ENCODE measurements at regions not wholly inside any gene's neighbourhood (a gene's known extent, or its start where the extent isn't known, plus 50 kb on each side); places are given as distances from the start of the nearest gene placed in this dataset.
"Not testable (repeated sequence)": the region's sequence is repeated elsewhere in the genome, so short reads cannot be mapped to it uniquely, and the experiment has no call there.

DNA sequence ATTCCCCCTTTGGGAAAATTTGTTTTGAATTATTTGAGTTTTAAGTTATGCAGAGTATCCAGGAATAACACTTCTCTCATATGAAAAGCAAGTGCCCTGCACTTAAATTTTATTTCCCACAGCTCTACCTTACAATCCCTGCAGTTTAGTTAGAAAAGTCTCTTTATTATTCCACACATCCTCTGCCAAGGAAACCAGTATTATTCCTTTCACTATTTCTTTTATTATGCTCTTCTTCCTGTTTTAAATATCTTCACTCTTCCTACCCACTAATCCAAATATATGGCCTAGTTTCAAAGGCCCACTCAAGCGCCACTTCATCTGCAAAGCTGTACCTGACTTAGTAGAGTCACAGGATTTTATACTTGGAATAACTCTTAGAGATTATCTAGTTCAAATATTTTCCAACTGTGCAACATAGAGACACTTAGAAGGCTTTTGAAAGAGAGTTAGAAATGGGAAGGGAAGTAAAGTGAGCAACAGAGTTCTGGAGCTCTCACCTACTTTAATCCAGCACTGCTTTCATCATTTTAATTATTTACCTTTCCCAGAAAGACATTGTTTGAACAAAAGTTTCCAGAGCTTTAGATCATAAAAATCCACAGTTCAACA is 97.2 kb upstream of the LYPLAL1 start:
- no peak for DNase-seq (ENCODE audit: extremely low spot score, unreplicated experiment)
- Mint-ChIP-seq H3K27ac (no peak overlapping the region), H3K4me3 (no peak overlapping the region)

DNA sequence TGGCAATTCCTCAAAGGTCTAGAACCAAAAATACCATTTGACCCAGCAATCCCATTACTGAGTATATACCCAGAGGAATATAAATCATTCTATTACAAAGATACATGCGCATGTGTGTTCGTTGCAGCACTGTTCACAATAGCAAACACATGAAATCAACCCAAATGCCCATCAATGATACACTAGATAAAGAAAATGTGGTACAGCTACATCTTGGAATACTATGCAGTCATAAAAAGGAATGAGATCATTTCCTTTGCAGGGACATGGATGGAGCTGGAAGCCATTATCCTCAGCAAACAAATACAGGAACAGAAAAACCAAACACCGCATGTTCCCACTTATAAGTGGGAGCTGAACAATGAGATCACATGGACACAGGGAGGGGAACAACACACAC is 95.9 kb upstream of the LYPLAL1 start:
- not testable (repeated sequence) for H3K27ac Mint-ChIP-seq; H3K27me3 Mint-ChIP-seq; H3K9me3 Mint-ChIP-seq; DNase-seq (ENCODE audit: extremely low spot score, unreplicated experiment); H3K36me3 Mint-ChIP-seq; H3K4me1 Mint-ChIP-seq (ENCODE audit: unreplicated experiment); H3K4me3 Mint-ChIP-seq

More for the DNA sequence above, 97.2 kb upstream of the LYPLAL1 start:
- Mint-ChIP-seq H3K36me3 (no peaks in the 10 kb centered on the region), H3K9me3 (no peaks in the 10 kb centered on the region), H3K4me1 (ENCODE audit: unreplicated experiment) (peaks cover 9% of the 10 kb centered on the region), H3K27me3 (no peaks in the 10 kb centered on the region)
- TF ChIP-seq CTCF (conservative IDR thresholded peaks at IDR 0.05) = no peak

GRCh38 chr1:219081943-219082925 is 91.4 kb upstream of the LYPLAL1 start:
- Mint-ChIP-seq H3K27me3 (no peaks in the 10 kb centered on the region), H3K4me3 (no peak overlapping the region), H3K4me1 (ENCODE audit: unreplicated experiment) (peaks cover 13% of the 10 kb centered on the region), H3K27ac (no peak overlapping the region), H3K9me3 (no peaks in the 10 kb centered on the region), H3K36me3 (no peaks in the 10 kb centered on the region)
- TF ChIP-seq CTCF (conservative IDR thresholded peaks at IDR 0.05) = no peak
- no peak for DNase-seq (ENCODE audit: extremely low spot score, unreplicated experiment)

- H3K27ac Mint-ChIP-seq = no peak overlapping the region
- H3K36me3 Mint-ChIP-seq = no peaks in the 10 kb centered on the region
- no peak overlapping the region for H3K4me3 Mint-ChIP-seq
- peaks cover 13% of the 10 kb centered on the region for H3K4me1 Mint-ChIP-seq (ENCODE audit: unreplicated experiment)
- H3K27me3 Mint-ChIP-seq = no peaks in the 10 kb centered on the region
- TF ChIP-seq CTCF (conservative IDR thresholded peaks at IDR 0.05) = no peak
- no peak for DNase-seq (ENCODE audit: extremely low spot score, unreplicated experiment)
- H3K9me3 Mint-ChIP-seq = no peaks in the 10 kb centered on the region
These were observed 90.0 kb upstream of the LYPLAL1 start for GRCh38 chr1:219083631-219084030.

DNA sequence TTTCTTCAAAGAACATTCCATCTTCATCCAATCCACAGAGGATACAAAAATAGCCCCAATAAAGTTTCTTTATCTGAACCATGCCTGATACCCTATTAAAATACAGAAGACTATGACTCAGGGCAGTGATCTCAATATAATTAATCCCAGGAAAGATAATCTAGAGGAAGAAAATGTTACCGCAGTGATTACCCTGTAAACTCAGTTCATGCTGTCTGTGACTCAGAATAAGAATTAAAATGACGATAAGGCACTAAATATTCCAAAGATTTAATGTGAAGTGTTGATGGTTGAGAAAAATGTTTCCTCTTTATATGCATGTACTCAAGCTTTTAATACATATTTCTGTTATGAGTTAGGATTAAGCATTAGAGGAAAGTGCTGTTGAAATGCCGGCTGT is 88.6 kb upstream of the LYPLAL1 start:
- no peak overlapping the region for H3K27ac Mint-ChIP-seq
- H3K9me3 Mint-ChIP-seq = no peaks in the 10 kb centered on the region
- H3K36me3 Mint-ChIP-seq = no peaks in the 10 kb centered on the region
- no peak for DNase-seq (ENCODE audit: extremely low spot score, unreplicated experiment)
- H3K27me3 Mint-ChIP-seq = no peaks in the 10 kb centered on the region
- peaks cover 13% of the 10 kb centered on the region for H3K4me1 Mint-ChIP-seq (ENCODE audit: unreplicated experiment)
- no peak for TF ChIP-seq CTCF (conservative IDR thresholded peaks at IDR 0.05)
- H3K4me3 Mint-ChIP-seq = no peak overlapping the region

DNA sequence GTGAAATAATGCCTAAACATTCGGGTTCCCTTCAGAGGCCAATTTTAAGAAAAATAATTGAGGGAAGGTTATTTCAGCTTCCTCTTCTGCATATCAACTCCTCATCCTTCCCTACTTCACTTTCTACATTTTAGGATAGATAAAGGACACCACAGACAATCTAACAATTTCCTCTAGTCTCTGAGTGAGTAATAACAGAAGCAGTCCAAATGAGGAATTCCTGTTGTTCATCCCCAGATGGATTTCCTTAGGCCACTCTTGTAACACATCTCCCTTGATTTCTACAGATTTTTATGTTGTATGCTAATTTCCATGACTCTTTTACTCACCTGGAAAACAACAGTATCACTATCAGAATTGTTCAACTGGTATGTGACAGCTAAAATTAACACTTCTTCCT is 87.7 kb upstream of the LYPLAL1 start:
- Mint-ChIP-seq H3K27me3 (no peaks in the 10 kb centered on the region), H3K4me1 (ENCODE audit: unreplicated experiment) (peaks cover 13% of the 10 kb centered on the region), H3K27ac (no peak overlapping the region), H3K36me3 (no peaks in the 10 kb centered on the region), H3K4me3 (no peak overlapping the region), H3K9me3 (no peaks in the 10 kb centered on the region)
- no peak for TF ChIP-seq CTCF (conservative IDR thresholded peaks at IDR 0.05)
- no peak for DNase-seq (ENCODE audit: extremely low spot score, unreplicated experiment)
